GM19043 (cell line): ENCODE measurements at regions not wholly inside any gene's neighbourhood (a gene's known extent, or its start where the extent isn't known, plus 50 kb on each side); places are given as distances from the start of the nearest gene placed in this dataset.
"Not testable (repeated sequence)": the region's sequence is repeated elsewhere in the genome, so short reads cannot be mapped to it uniquely, and the experiment has no call there.

ENCODE experiments used
- ATAC-seq: cut with Tn5 transposase; IDR thresholded peaks from one replicate; pipeline ENCODE4 v1.9.1; 2021; ENCODE audit warnings: low read depth; ENCODE audit not compliant: unreplicated experiment

DNA sequence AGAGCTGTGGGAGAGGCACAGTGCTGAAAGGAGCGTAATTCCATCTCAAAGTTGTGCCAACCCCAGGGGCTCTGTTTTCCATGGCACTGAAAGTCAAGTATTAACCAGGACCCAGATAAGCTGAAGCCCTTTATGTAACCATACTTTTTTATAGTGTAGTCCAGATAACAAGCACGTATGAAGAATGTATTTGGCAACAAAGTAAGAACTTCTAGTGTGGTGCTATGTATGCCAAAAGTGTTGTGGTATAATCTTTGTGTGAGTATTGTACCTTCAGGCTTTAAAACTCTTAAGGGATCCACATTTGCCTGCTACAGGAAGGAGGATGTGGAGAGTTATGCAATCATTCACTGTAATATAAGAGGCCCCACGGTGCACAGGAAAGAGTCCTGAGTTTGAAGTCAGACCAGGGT lies 129.4 kb downstream of the IBTK start:
- ATAC-seq, result no peak

DNA sequence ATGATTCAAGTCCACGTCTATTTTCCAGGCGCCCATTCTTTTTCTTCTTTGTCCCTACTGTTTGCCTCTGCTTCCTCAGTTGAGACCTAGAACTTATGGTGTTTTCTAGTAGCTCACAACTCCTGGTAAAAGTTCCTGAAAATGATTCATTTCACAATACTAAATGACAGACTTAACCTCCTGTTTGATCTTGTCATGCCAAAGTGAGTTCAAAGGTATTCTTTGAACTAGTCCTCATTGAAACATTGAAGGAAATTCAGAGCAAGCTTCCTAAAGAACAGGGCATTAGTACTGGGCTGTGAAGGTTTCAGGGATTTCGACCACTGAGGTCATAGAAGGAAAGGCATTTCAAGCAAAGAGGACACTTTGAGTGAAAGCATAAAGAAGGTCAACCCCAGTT lies 132.8 kb downstream of the IBTK start:
- ATAC-seq, result no peak

DNA sequence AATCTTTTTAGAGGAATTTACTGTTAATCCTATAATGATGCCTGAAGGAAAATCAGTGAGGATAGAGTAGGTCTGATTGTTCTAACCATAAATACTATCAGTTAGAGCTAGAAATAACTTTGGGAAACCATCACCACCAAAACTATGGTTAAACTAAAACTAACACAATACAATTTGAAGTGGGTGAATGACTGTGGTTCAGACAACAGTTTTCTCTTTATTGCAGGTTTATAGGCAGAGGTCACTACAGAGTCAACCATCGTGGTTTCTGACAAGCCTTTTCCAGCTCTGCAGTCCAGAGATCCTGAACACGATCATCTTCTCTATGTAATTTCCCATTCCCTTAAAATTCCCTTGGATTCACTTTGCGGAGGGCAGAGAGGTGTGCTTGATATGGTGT lies 134.3 kb downstream of the IBTK start:
- ATAC-seq, result no peak

- ATAC-seq, result no peak
Observed at GRCh38 chr6:82111818-82112217, 135.7 kb downstream of the IBTK start.

- ATAC-seq, result no peak
Observed at GRCh38 chr6:82111114-82111513, 136.4 kb downstream of the IBTK start.

GRCh38 chr6:82103171-82103570 lies 144.4 kb downstream of the IBTK start:
- ATAC-seq, result not testable (repeated sequence)

DNA sequence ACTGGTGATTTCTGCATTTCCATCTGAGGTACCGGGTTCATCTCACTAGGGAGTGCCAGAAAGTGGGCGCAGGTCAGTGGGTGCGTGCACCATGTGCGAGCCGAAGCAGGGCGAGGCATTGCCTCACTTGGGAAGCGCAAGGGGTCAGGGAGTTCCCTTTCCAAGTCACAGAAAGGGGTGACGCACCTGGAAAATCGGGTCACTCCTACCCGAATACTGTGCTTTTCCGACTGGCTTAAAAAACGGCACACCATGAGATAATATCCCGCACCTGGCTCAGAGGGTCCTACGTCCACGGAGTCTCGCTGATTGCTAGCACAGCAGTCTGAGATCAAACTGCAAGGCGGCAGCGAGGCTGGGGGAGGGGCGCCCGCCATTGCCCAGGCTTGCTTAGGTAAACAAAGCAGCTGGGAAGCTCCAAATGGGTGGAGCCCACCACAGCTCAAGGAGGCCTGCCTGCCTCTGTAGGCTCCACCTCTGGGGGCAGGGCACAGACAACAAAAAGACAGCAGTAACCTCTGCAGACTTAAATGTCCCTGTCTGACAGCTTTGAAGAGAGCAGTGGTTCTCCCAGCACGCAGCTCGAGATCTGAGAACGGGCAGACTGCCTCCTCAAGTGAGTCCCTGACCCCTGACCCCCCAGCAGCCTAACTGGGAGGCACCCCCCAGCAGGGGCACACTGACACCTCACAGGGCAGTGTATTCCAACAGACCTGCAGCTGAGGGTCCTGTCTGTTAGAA lies 146.0 kb downstream of the IBTK start:
- ATAC-seq, result not testable (repeated sequence)

DNA sequence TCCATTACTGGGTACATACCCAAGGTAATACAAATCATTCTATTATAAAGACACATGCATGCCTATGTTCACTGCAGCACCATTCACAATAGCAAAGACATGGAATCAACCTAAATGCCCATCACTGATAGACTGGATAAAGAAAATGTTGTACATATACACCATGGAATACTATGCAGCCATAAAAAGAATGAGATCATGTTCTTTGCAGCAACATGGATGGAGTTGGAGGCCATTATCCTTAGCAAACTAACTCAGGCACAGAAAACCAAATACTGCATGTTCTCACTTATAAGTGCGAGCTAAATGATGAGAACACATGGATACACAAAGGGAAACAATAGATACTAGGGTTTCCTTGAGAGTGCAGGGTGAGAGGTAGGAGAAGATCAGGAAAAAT lies 146.8 kb downstream of the IBTK start:
- not testable (repeated sequence) for ATAC-seq

GRCh38 chr6:82097676-82098075 lies 149.9 kb downstream of the IBTK start:
- no peak for ATAC-seq

GRCh38 chr6:82095091-82095490 lies 152.5 kb downstream of the IBTK start:
- no peak for ATAC-seq

DNA sequence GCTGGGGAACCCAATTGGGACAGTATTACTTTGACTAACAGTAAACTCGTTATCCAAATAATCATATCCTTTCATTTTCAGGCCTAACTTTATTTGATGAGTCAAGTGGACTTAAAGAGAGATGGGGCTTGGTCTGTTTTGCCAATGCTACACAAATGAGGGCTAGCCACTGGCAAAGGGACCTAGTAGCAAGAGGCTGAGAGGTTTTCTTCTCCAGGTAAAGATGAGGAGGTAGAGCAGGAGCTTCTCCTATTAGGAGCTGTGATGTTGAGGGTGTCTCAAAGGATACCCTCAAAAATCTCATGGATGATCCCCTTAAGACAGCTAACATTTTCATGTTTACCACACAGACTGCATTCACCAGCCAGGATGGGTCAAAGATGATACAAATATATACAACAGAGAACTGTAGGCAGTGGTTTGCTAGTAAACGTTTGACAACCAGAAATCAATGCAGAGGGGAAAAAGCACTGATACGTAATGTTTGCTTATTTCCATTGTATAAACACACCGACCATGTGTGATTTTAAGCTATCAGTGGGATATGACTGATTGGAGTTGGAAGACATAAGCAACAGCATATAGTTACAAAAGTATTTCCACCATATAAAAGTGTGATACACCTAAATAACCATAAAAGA lies 153.3 kb downstream of the IBTK start:
- ATAC-seq, result no peak

DNA sequence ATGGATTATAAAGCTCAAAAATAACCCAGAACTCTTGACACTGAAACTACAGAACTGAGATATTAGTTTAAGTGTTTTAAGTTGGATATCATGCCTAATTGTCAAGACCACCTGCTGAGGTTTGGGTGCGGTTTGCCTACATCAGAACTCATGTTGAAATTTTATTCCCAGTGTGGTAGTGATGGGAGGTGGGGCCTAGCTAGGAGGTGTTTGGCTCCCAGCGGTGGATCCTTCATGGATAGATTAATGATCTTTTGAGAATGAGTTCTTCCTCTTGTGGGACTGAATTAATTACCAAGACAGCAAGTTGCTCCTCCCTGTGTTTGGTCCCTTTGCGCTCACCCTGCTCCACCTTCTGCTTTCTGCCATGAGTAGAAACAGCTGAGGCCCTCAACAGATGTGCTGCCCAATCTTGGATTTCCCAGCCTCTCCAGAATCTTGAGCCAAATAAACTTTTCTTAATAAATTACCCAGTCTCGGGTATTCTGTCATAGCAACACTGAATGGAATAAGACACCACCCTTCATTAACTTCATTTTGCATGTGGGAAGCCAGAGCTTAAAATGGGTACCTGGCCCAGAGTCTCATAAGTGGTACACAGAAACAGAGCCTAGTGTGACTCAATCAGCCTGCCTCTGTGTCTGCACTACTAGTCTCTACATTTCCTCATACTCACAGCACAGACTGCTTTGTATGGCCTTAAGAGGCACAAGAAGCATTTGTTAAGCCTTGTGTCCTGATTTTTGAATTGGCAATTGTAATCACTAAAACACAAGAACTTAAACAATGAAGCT lies 158.4 kb downstream of the IBTK start:
- ATAC-seq, result no peak

DNA sequence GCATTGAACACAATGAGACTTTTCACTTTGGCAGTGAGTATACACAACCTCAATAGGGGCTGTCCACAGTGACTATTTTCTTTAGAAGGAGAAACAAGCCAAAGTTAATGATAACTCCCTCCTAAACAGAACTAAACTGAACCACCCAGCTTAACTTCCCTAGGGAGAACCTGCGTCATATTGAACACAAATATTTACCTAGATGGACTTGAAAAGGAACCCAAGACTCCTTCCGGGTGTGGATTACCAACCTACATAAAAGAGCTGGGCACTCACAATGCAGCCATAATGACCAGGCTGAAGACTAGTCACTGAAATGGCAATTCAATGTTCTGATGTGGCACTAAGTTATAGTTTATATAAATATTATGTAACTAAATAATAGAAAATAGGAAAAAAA lies 160.6 kb downstream of the IBTK start:
- ATAC-seq, result no peak

GRCh38 chr6:82085701-82086100 lies 161.8 kb downstream of the IBTK start:
- ATAC-seq, result no peak

- no peak for ATAC-seq
Observed at GRCh38 chr6:82084324-82084920, 163.1 kb downstream of the IBTK start.

GRCh38 chr6:82083646-82084045 lies 163.9 kb downstream of the IBTK start:
- no peak for ATAC-seq

GRCh38 chr6:82080767-82081166 lies 166.8 kb downstream of the IBTK start:
- ATAC-seq, result no peak

DNA sequence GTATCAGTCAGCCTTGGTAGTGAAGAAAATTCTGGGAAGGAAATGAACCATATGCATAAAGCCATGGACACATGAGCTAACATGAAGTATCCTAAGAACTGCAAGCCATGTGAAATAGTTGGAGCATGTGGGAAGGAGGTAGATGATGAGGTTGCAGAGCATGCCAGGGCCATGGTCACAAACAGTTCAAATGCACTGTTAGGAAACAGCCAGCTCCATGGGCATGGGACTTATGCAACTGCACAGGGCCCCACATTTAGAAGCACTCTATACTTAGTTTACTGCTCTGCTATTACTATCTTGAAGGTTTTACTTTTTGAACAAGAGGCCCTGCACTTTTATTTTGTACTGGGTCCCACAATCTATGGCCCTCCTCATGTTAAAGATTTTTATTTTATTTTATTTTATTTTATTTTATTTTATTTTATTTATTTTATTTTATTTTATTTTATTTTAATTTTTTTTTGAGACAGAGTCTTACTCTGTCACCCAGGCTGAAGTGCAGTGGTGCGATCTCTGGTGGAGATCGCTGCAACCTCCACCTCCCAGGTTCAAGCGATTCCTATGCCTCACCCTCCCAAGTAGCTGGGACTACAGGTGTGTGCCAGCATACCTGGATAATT lies 169.1 kb downstream of the IBTK start:
- ATAC-seq, result no peak

DNA sequence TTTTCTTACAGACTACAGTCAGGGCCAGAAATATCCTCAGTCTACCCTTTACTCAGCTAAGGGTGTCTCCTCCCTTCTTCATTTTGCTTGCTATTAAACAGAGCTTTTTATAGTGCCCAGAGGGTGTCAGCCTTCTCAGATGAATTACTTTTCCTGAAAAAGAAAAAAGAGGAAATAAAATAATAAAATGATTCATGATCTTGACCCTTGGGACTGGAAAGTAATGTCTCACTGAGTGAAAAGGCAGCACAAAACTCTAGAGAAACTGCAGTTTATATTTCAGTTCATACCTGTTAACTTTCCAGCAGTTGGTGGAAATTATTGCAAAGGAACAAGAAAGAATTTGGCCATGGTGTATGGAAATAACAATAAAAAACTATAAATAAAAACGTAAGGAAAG lies 170.6 kb downstream of the IBTK start:
- ATAC-seq, result no peak

GRCh38 chr6:82074556-82074955 lies 173.0 kb downstream of the IBTK start:
- no peak for ATAC-seq

DNA sequence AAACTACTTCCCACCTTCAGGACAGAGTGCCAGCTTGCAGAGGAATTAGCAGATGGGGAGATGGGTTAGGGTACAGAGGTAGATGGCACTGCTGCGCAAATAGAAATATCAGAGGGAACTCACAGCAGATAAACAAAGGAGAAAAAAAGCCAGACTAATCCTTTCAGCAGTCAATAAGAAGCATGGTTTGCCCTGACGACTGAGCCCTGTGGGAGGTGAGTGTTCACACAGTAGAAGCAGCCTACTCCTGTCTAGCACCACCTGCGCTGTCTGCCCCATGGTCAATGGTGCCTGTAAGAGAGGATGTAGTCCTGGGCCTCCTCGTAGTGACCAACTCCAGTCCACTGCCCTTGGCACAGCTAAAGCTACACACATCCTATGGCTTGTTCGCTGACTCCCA lies 174.1 kb downstream of the IBTK start:
- no peak for ATAC-seq
